HEK293T (cell line): ENCODE measurements at regions not wholly inside any gene's neighbourhood (a gene's known extent, or its start where the extent isn't known, plus 50 kb on each side); places are given as distances from the start of the nearest gene placed in this dataset.

Experiments used
- HDGF ChIP-seq: fragments of 450-650 bp; IDR thresholded peaks from 2 replicates; pipeline ENCODE4 v1.6.1; 2017; ENCODE audit warnings: antibody characterized with exemption, borderline replicate concordance
- L3MBTL2 ChIP-seq: fragments of 450-650 bp; conservative IDR thresholded peaks from 2 replicates; pipeline ENCODE4 v1.6.1; 2016; ENCODE audit warnings: mild to moderate bottlenecking
- SP1 ChIP-seq: fragments of 450-650 bp; IDR thresholded peaks from 2 replicates; pipeline ENCODE4 v1.6.1; 2017
- SUZ12 ChIP-seq: fragments of 450-650 bp; IDR thresholded peaks from 2 replicates; pipeline ENCODE4 v1.6.1; 2016; ENCODE audit warnings: mild to moderate bottlenecking

GRCh38 chr1:75992312-75992711, 60.1 kb upstream of the ASB17 start:
- TF ChIP-seq SP1 (no peak), L3MBTL2 (no peak), HDGF (no peak), SUZ12 (no peak)
